ENCODE measurements at regions not wholly inside any gene's neighbourhood (a gene's known extent, or its start where the extent isn't known, plus 50 kb on each side); places are given as distances from the start of the nearest gene placed in this dataset.

DNA sequence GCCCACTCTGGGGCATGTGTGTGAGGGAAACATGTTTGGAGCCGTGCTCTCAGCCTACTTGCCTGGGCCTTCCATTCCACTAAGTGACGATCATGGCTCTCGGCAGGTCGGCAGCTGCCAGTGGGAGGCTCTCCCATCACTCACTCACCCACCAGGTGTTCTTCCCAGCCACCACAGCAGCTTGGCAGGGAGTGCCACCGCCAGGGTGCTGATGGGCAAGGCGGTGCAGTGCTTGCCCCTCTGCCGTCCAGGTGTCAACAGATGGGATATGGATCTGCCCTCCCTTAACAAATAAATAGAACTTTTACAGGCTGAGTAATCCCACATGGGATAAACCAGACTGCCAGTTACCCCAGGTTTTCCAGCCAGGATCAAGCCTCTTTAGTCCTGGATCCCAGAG lies 205.5 kb upstream of the TMEM45B start:
- TF ChIP-seq, protein P1, sequence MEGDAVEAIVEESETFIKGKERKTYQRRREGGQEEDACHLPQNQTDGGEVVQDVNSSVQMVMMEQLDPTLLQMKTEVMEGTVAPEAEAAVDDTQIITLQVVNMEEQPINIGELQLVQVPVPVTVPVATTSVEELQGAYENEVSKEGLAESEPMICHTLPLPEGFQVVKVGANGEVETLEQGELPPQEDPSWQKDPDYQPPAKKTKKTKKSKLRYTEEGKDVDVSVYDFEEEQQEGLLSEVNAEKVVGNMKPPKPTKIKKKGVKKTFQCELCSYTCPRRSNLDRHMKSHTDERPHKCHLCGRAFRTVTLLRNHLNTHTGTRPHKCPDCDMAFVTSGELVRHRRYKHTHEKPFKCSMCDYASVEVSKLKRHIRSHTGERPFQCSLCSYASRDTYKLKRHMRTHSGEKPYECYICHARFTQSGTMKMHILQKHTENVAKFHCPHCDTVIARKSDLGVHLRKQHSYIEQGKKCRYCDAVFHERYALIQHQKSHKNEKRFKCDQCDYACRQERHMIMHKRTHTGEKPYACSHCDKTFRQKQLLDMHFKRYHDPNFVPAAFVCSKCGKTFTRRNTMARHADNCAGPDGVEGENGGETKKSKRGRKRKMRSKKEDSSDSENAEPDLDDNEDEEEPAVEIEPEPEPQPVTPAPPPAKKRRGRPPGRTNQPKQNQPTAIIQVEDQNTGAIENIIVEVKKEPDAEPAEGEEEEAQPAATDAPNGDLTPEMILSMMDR (IDR thresholded peaks at IDR 0.05), result no peak
- TF ChIP-seq POLR2A (IDR thresholded peaks at IDR 0.05), result no peak
